ENCODE measurements at regions not wholly inside any gene's neighbourhood (a gene's known extent, or its start where the extent isn't known, plus 50 kb on each side); places are given as distances from the start of the nearest gene placed in this dataset.

GRCh38 chr12:97259098-97259497 lies 203.5 kb upstream of the RMST start:
- TF ChIP-seq CTCF (IDR thresholded peaks at IDR 0.05; ENCODE audit: low read depth, low read length, missing control alignments): no peak
- no peak for DNase-seq (ENCODE audit: low read depth)
- no peak overlapping the region for H3K4me3 ChIP-seq (ENCODE audit: low read depth, low read length)

GRCh38 chr12:97260786-97261185 lies 201.8 kb upstream of the RMST start:
- H3K4me3 ChIP-seq (ENCODE audit: low read depth, low read length): no peak overlapping the region
- DNase-seq (ENCODE audit: low read depth): no peak
- no peak for TF ChIP-seq CTCF (IDR thresholded peaks at IDR 0.05; ENCODE audit: low read depth, low read length, missing control alignments)

GRCh38 chr12:97267166-97267565 lies 195.4 kb upstream of the RMST start:
- no peak for DNase-seq (ENCODE audit: low read depth)
- TF ChIP-seq CTCF (IDR thresholded peaks at IDR 0.05; ENCODE audit: low read depth, low read length, missing control alignments): no peak
- H3K4me3 ChIP-seq (ENCODE audit: low read depth, low read length): no peak overlapping the region

GRCh38 chr12:97267594-97268202 lies 194.9 kb upstream of the RMST start:
- DNase-seq (ENCODE audit: low read depth): no peak
- H3K4me3 ChIP-seq (ENCODE audit: low read depth, low read length): no peak overlapping the region
- no peak for TF ChIP-seq CTCF (IDR thresholded peaks at IDR 0.05; ENCODE audit: low read depth, low read length, missing control alignments)

GRCh38 chr12:97272471-97272870 lies 190.1 kb upstream of the RMST start:
- TF ChIP-seq CTCF (IDR thresholded peaks at IDR 0.05; ENCODE audit: low read depth, low read length, missing control alignments): no peak
- DNase-seq (ENCODE audit: low read depth): no peak
- H3K4me3 ChIP-seq (ENCODE audit: low read depth, low read length): no peak overlapping the region

GRCh38 chr12:97274386-97274785 lies 188.2 kb upstream of the RMST start:
- no peak overlapping the region for H3K4me3 ChIP-seq (ENCODE audit: low read depth, low read length)
- DNase-seq (ENCODE audit: low read depth): no peak
- no peak for TF ChIP-seq CTCF (IDR thresholded peaks at IDR 0.05; ENCODE audit: low read depth, low read length, missing control alignments)

- TF ChIP-seq CTCF (IDR thresholded peaks at IDR 0.05; ENCODE audit: low read depth, low read length, missing control alignments): no peak
- DNase-seq (ENCODE audit: low read depth): no peak
- H3K4me3 ChIP-seq (ENCODE audit: low read depth, low read length): no peak overlapping the region
Observed at GRCh38 chr12:97275256-97275655, 187.3 kb upstream of the RMST start.
